ENCODE measurements at regions not wholly inside any gene's neighbourhood (a gene's known extent, or its start where the extent isn't known, plus 50 kb on each side); places are given as distances from the start of the nearest gene placed in this dataset.
"Not testable (repeated sequence)": the region's sequence is repeated elsewhere in the genome, so short reads cannot be mapped to it uniquely, and the experiment has no call there.

DNA sequence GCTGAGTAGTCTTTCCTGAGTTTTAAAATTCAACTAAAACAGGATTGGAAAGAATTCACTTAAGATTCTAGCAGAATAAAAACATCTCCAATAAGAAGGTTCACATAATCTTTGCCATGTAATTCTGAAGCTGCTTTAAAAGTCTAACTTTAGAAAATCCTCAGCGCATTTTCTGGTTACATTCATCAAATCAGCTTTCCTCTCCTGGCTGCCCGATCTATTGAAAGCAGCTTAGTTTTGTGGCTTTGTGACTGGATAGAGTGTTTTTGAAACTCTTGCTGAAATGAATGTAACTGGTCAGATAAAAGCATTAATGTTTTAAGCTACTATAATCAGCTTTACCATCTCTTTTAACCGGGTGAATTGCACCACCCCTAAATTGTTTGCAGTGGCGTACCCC lies 66.8 kb downstream of the DOP1B start:
- H3K27me3 ChIP-seq (ENCODE audit: insufficient read depth, low read depth, low read length): no peaks in the 10 kb centered on the region
- H3K27ac ChIP-seq (ENCODE audit: low read length): no peak overlapping the region
- H3K9me3 ChIP-seq (ENCODE audit: low read length): no peaks in the 10 kb centered on the region
- H3K4me2 ChIP-seq (ENCODE audit: low read length): no peak overlapping the region
- no peaks in the 10 kb centered on the region for H3K9me2 ChIP-seq (ENCODE audit: insufficient read depth, low read length)
- no peak overlapping the region for H3K4me3 ChIP-seq (ENCODE audit: low read length)
- H2AFZ ChIP-seq (ENCODE audit: low read depth, low read length): no peak overlapping the region
- no peak overlapping the region for H3K9ac ChIP-seq (ENCODE audit: low read length)
- H3F3A ChIP-seq (ENCODE audit: insufficient read depth, low read length, poor library complexity, severe bottlenecking): no peaks in the 10 kb centered on the region
- TF ChIP-seq, protein P1, sequence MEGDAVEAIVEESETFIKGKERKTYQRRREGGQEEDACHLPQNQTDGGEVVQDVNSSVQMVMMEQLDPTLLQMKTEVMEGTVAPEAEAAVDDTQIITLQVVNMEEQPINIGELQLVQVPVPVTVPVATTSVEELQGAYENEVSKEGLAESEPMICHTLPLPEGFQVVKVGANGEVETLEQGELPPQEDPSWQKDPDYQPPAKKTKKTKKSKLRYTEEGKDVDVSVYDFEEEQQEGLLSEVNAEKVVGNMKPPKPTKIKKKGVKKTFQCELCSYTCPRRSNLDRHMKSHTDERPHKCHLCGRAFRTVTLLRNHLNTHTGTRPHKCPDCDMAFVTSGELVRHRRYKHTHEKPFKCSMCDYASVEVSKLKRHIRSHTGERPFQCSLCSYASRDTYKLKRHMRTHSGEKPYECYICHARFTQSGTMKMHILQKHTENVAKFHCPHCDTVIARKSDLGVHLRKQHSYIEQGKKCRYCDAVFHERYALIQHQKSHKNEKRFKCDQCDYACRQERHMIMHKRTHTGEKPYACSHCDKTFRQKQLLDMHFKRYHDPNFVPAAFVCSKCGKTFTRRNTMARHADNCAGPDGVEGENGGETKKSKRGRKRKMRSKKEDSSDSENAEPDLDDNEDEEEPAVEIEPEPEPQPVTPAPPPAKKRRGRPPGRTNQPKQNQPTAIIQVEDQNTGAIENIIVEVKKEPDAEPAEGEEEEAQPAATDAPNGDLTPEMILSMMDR (IDR thresholded peaks at IDR 0.05; ENCODE audit: poor library complexity, severe bottlenecking): no peak
- H4K20me1 ChIP-seq (ENCODE audit: insufficient read depth): no peaks in the 10 kb centered on the region
- no peaks in the 10 kb centered on the region for H3K79me2 ChIP-seq (replicated peaks; ENCODE audit: insufficient read depth, low read length)
- no peaks in the 10 kb centered on the region for H3K36me3 ChIP-seq (ENCODE audit: insufficient read depth, low read length)

DNA sequence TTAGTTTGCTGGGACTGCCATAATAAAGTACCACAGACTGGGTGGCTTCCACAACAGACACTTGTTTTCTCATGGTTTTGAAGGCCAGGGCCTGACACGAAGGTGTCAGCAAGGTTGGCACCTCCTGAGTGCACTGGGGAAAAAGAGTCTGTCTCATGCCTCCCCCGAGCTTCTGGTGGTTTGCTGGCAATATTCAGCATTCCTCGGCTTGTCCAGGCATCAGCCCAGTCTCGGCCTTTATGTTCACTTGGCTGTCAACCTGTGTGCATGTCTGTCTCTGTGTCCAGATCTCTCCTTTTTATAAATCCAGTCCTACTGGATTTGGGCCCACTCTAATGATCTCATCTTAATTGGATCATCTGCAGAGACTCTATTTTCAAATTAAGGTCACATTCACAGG lies 72.6 kb downstream of the DOP1B start:
- no peak overlapping the region for H3K4me2 ChIP-seq (ENCODE audit: low read length)
- H3K79me2 ChIP-seq (replicated peaks; ENCODE audit: insufficient read depth, low read length): no peaks in the 10 kb centered on the region
- H4K20me1 ChIP-seq (ENCODE audit: insufficient read depth): no peaks in the 10 kb centered on the region
- H3K27ac ChIP-seq (ENCODE audit: low read length): no peak overlapping the region
- H3K9me3 ChIP-seq (ENCODE audit: low read length): no peaks in the 10 kb centered on the region
- peaks cover 13% of the 10 kb centered on the region for H3K36me3 ChIP-seq (ENCODE audit: insufficient read depth, low read length)
- no peak overlapping the region for H3K9ac ChIP-seq (ENCODE audit: low read length)
- H2AFZ ChIP-seq (ENCODE audit: low read depth, low read length): no peak overlapping the region
- no peaks in the 10 kb centered on the region for H3K9me2 ChIP-seq (ENCODE audit: insufficient read depth, low read length)
- H3K27me3 ChIP-seq (ENCODE audit: insufficient read depth, low read depth, low read length): no peaks in the 10 kb centered on the region
- TF ChIP-seq, protein P2, sequence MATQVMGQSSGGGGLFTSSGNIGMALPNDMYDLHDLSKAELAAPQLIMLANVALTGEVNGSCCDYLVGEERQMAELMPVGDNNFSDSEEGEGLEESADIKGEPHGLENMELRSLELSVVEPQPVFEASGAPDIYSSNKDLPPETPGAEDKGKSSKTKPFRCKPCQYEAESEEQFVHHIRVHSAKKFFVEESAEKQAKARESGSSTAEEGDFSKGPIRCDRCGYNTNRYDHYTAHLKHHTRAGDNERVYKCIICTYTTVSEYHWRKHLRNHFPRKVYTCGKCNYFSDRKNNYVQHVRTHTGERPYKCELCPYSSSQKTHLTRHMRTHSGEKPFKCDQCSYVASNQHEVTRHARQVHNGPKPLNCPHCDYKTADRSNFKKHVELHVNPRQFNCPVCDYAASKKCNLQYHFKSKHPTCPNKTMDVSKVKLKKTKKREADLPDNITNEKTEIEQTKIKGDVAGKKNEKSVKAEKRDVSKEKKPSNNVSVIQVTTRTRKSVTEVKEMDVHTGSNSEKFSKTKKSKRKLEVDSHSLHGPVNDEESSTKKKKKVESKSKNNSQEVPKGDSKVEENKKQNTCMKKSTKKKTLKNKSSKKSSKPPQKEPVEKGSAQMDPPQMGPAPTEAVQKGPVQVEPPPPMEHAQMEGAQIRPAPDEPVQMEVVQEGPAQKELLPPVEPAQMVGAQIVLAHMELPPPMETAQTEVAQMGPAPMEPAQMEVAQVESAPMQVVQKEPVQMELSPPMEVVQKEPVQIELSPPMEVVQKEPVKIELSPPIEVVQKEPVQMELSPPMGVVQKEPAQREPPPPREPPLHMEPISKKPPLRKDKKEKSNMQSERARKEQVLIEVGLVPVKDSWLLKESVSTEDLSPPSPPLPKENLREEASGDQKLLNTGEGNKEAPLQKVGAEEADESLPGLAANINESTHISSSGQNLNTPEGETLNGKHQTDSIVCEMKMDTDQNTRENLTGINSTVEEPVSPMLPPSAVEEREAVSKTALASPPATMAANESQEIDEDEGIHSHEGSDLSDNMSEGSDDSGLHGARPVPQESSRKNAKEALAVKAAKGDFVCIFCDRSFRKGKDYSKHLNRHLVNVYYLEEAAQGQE (IDR thresholded peaks at IDR 0.05; ENCODE audit: borderline replicate concordance): no peak
- TF ChIP-seq TAF1 (IDR thresholded peaks at IDR 0.05; ENCODE audit: low read depth): no peak
- TF ChIP-seq MXI1 (conservative IDR thresholded peaks at IDR 0.05; ENCODE audit: poor library complexity, severe bottlenecking): no peak
- no peak for TF ChIP-seq EZH2 (IDR thresholded peaks at IDR 0.05; ENCODE audit: borderline replicate concordance, insufficient read depth, low read length, poor library complexity, severe bottlenecking)
- TF ChIP-seq EP300 (conservative IDR thresholded peaks at IDR 0.05; ENCODE audit: poor library complexity, severe bottlenecking): no peak
- TF ChIP-seq POLR2AphosphoS5 (IDR thresholded peaks at IDR 0.05): no peak
- no peak overlapping the region for H3K4me3 ChIP-seq (ENCODE audit: low read length)
- no peaks in the 10 kb centered on the region for H3F3A ChIP-seq (ENCODE audit: insufficient read depth, low read length, poor library complexity, severe bottlenecking)

DNA sequence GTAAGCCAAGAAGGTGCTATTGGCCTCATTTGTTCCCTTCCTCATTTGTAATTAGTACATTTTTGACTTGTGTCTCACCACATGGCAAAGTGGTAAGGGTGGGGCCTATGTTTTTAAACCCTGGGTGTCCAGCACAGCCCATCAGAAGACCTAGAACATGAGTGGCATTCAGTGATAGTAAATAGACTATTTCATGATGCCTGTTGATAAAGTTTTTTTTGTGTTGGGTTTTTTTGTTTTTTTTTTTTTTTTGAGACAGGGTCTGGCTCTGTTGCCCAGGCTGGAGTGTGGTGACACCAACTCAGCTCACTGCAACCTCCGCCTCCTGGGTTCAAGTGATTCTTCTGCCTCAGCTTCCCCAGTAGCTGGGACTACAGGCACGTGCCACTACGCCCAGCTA lies 74.8 kb downstream of the DOP1B start:
- H3K27me3 ChIP-seq (ENCODE audit: insufficient read depth, low read depth, low read length); H3K27ac ChIP-seq (ENCODE audit: low read length); H3K4me2 ChIP-seq (ENCODE audit: low read length); H3K9ac ChIP-seq (ENCODE audit: low read length); H2AFZ ChIP-seq (ENCODE audit: low read depth, low read length); H3K9me2 ChIP-seq (ENCODE audit: insufficient read depth, low read length); H3K79me2 ChIP-seq (replicated peaks; ENCODE audit: insufficient read depth, low read length); H3K4me3 ChIP-seq (ENCODE audit: low read length); H4K20me1 ChIP-seq (ENCODE audit: insufficient read depth); H3K9me3 ChIP-seq (ENCODE audit: low read length); H3F3A ChIP-seq (ENCODE audit: insufficient read depth, low read length, poor library complexity, severe bottlenecking): not testable (repeated sequence)
- H3K36me3 ChIP-seq (ENCODE audit: insufficient read depth, low read length): peaks cover 13% of the 10 kb centered on the region

All from neural cell (in vitro differentiated cells).